ENCODE measurements at regions not wholly inside any gene's neighbourhood (a gene's known extent, or its start where the extent isn't known, plus 50 kb on each side); places are given as distances from the start of the nearest gene placed in this dataset.

DNA sequence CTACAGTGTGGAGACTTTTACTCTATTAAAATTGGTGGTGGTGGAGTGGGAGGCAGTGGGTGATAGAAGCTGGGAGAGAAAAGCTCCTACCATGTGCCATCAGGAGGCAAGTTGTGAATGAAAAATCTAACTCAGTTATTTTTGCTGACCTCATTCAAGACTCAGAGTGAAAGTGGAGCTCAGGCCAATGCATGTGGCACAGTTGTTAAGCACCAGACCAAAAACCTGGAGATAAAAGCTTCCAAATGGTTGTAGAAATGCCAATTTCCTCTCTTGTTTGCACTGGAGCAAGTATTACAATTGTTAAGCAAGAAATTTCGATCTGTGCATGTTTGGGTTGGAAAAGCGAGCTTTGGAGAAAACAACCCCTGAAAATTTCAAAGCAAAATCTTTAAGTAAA is 81.5 kb upstream of the PRICKLE2 start:
- no peak overlapping the region for H3K4me3 Mint-ChIP-seq
- H3K9me3 Mint-ChIP-seq: no peaks in the 10 kb centered on the region
- DNase-seq (ENCODE audit: low spot score in 2 of 2, unreplicated experiment in 2 of 2): no peak
- no peak for TF ChIP-seq CTCF (IDR thresholded peaks at IDR 0.05; ENCODE audit: unreplicated experiment)
- H3K4me1 Mint-ChIP-seq: peaks cover 4% of the 10 kb centered on the region
- H3K36me3 Mint-ChIP-seq: no peaks in the 10 kb centered on the region
- no peaks in the 10 kb centered on the region for H3K27me3 Mint-ChIP-seq (ENCODE audit: low read depth)
- no peak overlapping the region for H3K27ac Mint-ChIP-seq

- H3K4me1 Mint-ChIP-seq: no peaks in the 10 kb centered on the region
- DNase-seq (ENCODE audit: low spot score in 2 of 2, unreplicated experiment in 2 of 2): no peak
- no peaks in the 10 kb centered on the region for H3K36me3 Mint-ChIP-seq
- H3K27me3 Mint-ChIP-seq (ENCODE audit: low read depth): no peaks in the 10 kb centered on the region
- H3K9me3 Mint-ChIP-seq: no peaks in the 10 kb centered on the region
- TF ChIP-seq CTCF (IDR thresholded peaks at IDR 0.05; ENCODE audit: unreplicated experiment): no peak
- H3K4me3 Mint-ChIP-seq: no peak overlapping the region
- H3K27ac Mint-ChIP-seq: no peak overlapping the region
Observed at GRCh38 chr3:64305731-64306130, 80.5 kb upstream of the PRICKLE2 start.

GRCh38 chr3:64304828-64305410 is 79.7 kb upstream of the PRICKLE2 start:
- no peak for DNase-seq (ENCODE audit: low spot score in 2 of 2, unreplicated experiment in 2 of 2)
- Mint-ChIP-seq H3K9me3 (no peaks in the 10 kb centered on the region), H3K4me1 (no peaks in the 10 kb centered on the region), H3K27me3 (ENCODE audit: low read depth) (no peaks in the 10 kb centered on the region), H3K4me3 (no peak overlapping the region), H3K36me3 (no peaks in the 10 kb centered on the region), H3K27ac (no peak overlapping the region)
- no peak for TF ChIP-seq CTCF (IDR thresholded peaks at IDR 0.05; ENCODE audit: unreplicated experiment)

- no peak for TF ChIP-seq CTCF (IDR thresholded peaks at IDR 0.05; ENCODE audit: unreplicated experiment)
- Mint-ChIP-seq H3K36me3 (no peaks in the 10 kb centered on the region), H3K9me3 (peaks cover 8% of the 10 kb centered on the region), H3K4me1 (no peaks in the 10 kb centered on the region), H3K27ac (no peak overlapping the region), H3K4me3 (no peak overlapping the region), H3K27me3 (ENCODE audit: low read depth) (no peaks in the 10 kb centered on the region)
- no peak for DNase-seq (ENCODE audit: low spot score in 2 of 2, unreplicated experiment in 2 of 2)
Observed at GRCh38 chr3:64303881-64304280, 78.6 kb upstream of the PRICKLE2 start.

DNA sequence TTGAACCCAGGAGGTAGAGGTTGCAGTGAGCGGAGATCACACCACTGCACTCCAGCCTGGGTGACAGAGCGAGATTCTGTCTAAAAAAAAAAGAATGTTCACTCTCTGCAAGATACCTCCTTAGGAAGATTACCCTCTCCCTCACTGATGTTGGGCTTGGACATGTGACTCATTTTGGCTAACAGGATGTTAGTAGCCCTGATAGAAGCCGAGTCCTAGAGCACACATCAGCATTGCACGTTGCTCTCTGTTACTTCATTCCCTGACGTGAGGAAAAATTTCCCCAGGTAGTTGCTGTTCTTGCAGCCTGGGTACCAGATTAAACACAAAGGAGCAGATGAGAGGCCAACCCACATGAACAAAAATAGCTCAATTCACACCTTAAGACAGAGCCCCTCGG is 78.1 kb upstream of the PRICKLE2 start:
- Mint-ChIP-seq H3K4me3 (no peak overlapping the region), H3K4me1 (no peaks in the 10 kb centered on the region), H3K9me3 (peaks cover 13% of the 10 kb centered on the region), H3K36me3 (peaks cover 3% of the 10 kb centered on the region), H3K27me3 (ENCODE audit: low read depth) (no peaks in the 10 kb centered on the region), H3K27ac (no peak overlapping the region)
- DNase-seq (ENCODE audit: low spot score in 2 of 2, unreplicated experiment in 2 of 2): no peak
- no peak for TF ChIP-seq CTCF (IDR thresholded peaks at IDR 0.05; ENCODE audit: unreplicated experiment)

DNA sequence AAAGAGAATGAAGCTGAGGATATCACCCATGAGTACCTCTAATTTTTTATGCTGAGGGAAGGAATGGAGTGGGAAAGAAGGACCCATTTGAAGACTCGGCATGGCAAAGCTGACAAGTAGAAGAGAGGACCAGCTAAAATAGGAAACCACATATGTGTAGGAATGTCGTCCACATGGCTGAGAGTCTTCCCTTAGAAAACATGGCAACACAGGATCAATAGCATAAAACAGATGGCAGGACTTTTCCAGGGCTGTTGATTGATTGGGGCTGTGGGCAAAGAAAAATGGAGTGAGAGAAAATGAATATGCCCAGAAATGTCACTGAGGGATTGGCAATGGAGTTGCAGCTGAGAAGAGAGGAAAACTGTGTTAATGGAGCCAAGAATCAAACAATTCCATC is 76.2 kb upstream of the PRICKLE2 start:
- Mint-ChIP-seq H3K4me3 (no peak overlapping the region), H3K27me3 (ENCODE audit: low read depth) (no peaks in the 10 kb centered on the region), H3K4me1 (no peaks in the 10 kb centered on the region), H3K36me3 (peaks cover 11% of the 10 kb centered on the region), H3K9me3 (peaks cover 30% of the 10 kb centered on the region), H3K27ac (no peak overlapping the region)
- no peak for DNase-seq (ENCODE audit: low spot score in 2 of 2, unreplicated experiment in 2 of 2)
- TF ChIP-seq CTCF (IDR thresholded peaks at IDR 0.05; ENCODE audit: unreplicated experiment): no peak

Measured in mesothelial cell of epicardium (in vitro differentiated cells).